OCI-LY7 (cell line): ENCODE measurements at regions not wholly inside any gene's neighbourhood (a gene's known extent, or its start where the extent isn't known, plus 50 kb on each side); places are given as distances from the start of the nearest gene placed in this dataset.

Experiments used
- BruUV-seq: library from RNA; stranded (reverse); fragments of 400-500 nt; replicated peaks from 2 replicates; lab custom pipeline; 2021; lab: Mats Ljungman, UMichigan
- CTCF ChIA-PET: fragments of 300-600 bp; sonication (Branson Sonifier 250); formaldehyde crosslinking; loops from one replicate; lab custom pipeline; 2022; ENCODE audit warnings: antibody characterized with exemption; ENCODE audit not compliant: unreplicated experiment; lab: Charles Lee
- POLR2A ChIA-PET: fragments of 300-600 bp; sonication (Branson Sonifier 250); formaldehyde crosslinking; loops from one replicate; lab custom pipeline; 2022; ENCODE audit warnings: antibody characterized with exemption; lab: Charles Lee
- DNase-seq: peaks from one replicate; pipeline ENCODE4 v3.0.0-alpha.2; 2015; ENCODE audit warnings: low spot score
- H2AFZ ChIP-seq: fragments of 200-600 bp; sonication (generic), shearing (Covaris generic); 2 replicates; pipeline ENCODE4 v1.6.1; 2014; ENCODE audit warnings: mild to moderate bottlenecking, antibody characterized with exemption, low read length, moderate library complexity
- H3K27ac ChIP-seq: fragments of 200-600 bp; sonication (generic); 2 replicates; pipeline ENCODE4 v1.5.1; 2014; ENCODE audit warnings: mixed run types, low read depth, mild to moderate bottlenecking, moderate library complexity, low read length, inconsistent platforms; ENCODE audit not compliant: poor library complexity, severe bottlenecking
- H3K36me3 ChIP-seq: fragments of 200-600 bp; sonication (generic); 2 replicates; pipeline ENCODE4 v1.6.1; 2014; ENCODE audit warnings: mild to moderate bottlenecking, antibody characterized with exemption, low read length, moderate library complexity, mixed read lengths; ENCODE audit not compliant: insufficient read depth
- H3K4me1 ChIP-seq: fragments of 200-600 bp; sonication (generic); 2 replicates; pipeline ENCODE4 v1.5.1; 2014; ENCODE audit warnings: mild to moderate bottlenecking, low read length; ENCODE audit not compliant: insufficient read depth, poor library complexity, severe bottlenecking
- H3K4me2 ChIP-seq: fragments of 200-600 bp; sonication (generic); 2 replicates; pipeline ENCODE4 v1.6.1; 2014; ENCODE audit warnings: mild to moderate bottlenecking, low read length
- H3K4me3 ChIP-seq: fragments of 200-600 bp; sonication (generic); 2 replicates; pipeline ENCODE4 v1.5.1; 2014; ENCODE audit warnings: mild to moderate bottlenecking, low read depth, low read length; ENCODE audit not compliant: poor library complexity, severe bottlenecking
- H3K79me2 ChIP-seq: fragments of 200-600 bp; sonication (generic); 2 replicates; pipeline ENCODE4 v1.6.1; 2016; ENCODE audit warnings: low read depth, mild to moderate bottlenecking, low read length, moderate library complexity, mixed read lengths; ENCODE audit not compliant: insufficient read depth
- H3K9me2 ChIP-seq: fragments of 200-600 bp; sonication (generic); 2 replicates; pipeline ENCODE4 v1.6.1; 2016; ENCODE audit warnings: mild to moderate bottlenecking, low read length, mixed read lengths; ENCODE audit not compliant: insufficient read depth
- H3K9me3 ChIP-seq: fragments of 200-600 bp; sonication (generic); 2 replicates; pipeline ENCODE4 v1.6.1; 2014; ENCODE audit warnings: mild to moderate bottlenecking, mixed run types, low read length, mixed read lengths
- H4K20me1 ChIP-seq: fragments of 200-600 bp; sonication (generic); 2 replicates; pipeline ENCODE4 v1.6.1; 2014; ENCODE audit warnings: mild to moderate bottlenecking, antibody characterized with exemption, low read length, moderate library complexity, mixed read lengths; ENCODE audit not compliant: insufficient read depth
- EZH2phosphoT487 ChIP-seq: fragments of 200-600 bp; sonication (generic); IDR thresholded peaks from 2 replicates; pipeline ENCODE4 v1.6.1; 2018; ENCODE audit warnings: low read depth, borderline replicate concordance, mild to moderate bottlenecking, mixed run types, antibody characterized with exemption, low read length, moderate library complexity, mixed read lengths
- intact Hi-C: fragments of 100-400 bp; cut with micrococcal nuclease; formaldehyde crosslinking; loops from one replicate; pipeline ENCODE4 v1.10.0; 2022; ENCODE audit not compliant: unreplicated experiment
- TF ChIP-seq, protein P1 (sequence below): fragments of 200-600 bp; sonication (generic); conservative IDR thresholded peaks from 2 replicates; pipeline ENCODE4 v1.5.1; 2014; ENCODE audit warnings: mild to moderate bottlenecking, antibody characterized with exemption, low read length, moderate library complexity, mixed read lengths

DNA sequence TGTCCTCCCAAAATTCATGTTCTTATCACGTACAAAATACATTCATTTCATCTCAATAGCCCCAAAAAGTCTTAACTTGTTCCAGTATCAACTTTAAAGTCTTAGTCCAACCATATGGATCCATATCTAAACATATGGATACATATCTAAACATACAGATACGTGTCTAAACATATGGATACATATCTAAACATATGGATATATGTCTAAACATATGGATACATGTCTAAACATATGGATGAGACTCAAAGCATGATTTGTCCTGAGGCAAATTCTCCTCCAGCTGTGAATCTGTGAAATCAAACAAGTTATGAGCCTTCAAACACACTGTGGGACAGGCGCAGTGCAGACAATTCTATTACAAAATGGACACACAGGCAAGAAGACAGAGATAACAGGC lies 709.0 kb downstream of the TBC1D22A start:
- Histone ChIP-seq H3K27ac (no peak overlapping the region), H3K4me1 (no peaks in the 10 kb centered on the region), H2AFZ (no peak overlapping the region), H4K20me1 (no peaks in the 10 kb centered on the region), H3K9me2 (no peaks in the 10 kb centered on the region), H3K4me3 (no peak overlapping the region), H3K79me2 (no peaks in the 10 kb centered on the region), H3K9me3 (peaks cover 7% of the 10 kb centered on the region; the same call in 1 of the 2 replicates), H3K4me2 (no peak overlapping the region), H3K36me3 (no peaks in the 10 kb centered on the region)
- no TSS peak for BruUV-seq
- DNase-seq: no peak
- ChIA-PET CTCF (no interaction called here), POLR2A (no interaction called here)
- intact Hi-C loops: no loop called here
- TF ChIP-seq EZH2phosphoT487: no peak
- TF ChIP-seq, protein P1, sequence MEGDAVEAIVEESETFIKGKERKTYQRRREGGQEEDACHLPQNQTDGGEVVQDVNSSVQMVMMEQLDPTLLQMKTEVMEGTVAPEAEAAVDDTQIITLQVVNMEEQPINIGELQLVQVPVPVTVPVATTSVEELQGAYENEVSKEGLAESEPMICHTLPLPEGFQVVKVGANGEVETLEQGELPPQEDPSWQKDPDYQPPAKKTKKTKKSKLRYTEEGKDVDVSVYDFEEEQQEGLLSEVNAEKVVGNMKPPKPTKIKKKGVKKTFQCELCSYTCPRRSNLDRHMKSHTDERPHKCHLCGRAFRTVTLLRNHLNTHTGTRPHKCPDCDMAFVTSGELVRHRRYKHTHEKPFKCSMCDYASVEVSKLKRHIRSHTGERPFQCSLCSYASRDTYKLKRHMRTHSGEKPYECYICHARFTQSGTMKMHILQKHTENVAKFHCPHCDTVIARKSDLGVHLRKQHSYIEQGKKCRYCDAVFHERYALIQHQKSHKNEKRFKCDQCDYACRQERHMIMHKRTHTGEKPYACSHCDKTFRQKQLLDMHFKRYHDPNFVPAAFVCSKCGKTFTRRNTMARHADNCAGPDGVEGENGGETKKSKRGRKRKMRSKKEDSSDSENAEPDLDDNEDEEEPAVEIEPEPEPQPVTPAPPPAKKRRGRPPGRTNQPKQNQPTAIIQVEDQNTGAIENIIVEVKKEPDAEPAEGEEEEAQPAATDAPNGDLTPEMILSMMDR: no peak

GRCh38 chr22:47465809-47466208 lies 703.4 kb downstream of the TBC1D22A start:
- H3K79me2 ChIP-seq: no peaks in the 10 kb centered on the region
- BruUV-seq: no TSS peak
- POLR2A ChIA-PET: no interaction called here

GRCh38 chr22:47465222-47465621 lies 702.8 kb downstream of the TBC1D22A start:
- intact Hi-C loops: no loop called here
- H4K20me1 ChIP-seq: no peaks in the 10 kb centered on the region
- no peaks in the 10 kb centered on the region for H3K4me1 ChIP-seq
- H3K9me2 ChIP-seq: no peaks in the 10 kb centered on the region
- POLR2A ChIA-PET: no interaction called here
- CTCF ChIA-PET: no interaction called here
- H3K79me2 ChIP-seq: no peaks in the 10 kb centered on the region
- H3K4me2 ChIP-seq: no peak overlapping the region
- no peak overlapping the region for H3K27ac ChIP-seq
- no peaks in the 10 kb centered on the region for H3K36me3 ChIP-seq
- TF ChIP-seq, protein P1: no peak
- no peak for TF ChIP-seq EZH2phosphoT487
- peaks cover 12% of the 10 kb centered on the region; the same call in 1 of the 2 replicates for H3K9me3 ChIP-seq
- no peak for DNase-seq
- no TSS peak for BruUV-seq
- no peak overlapping the region for H3K4me3 ChIP-seq
- no peak overlapping the region for H2AFZ ChIP-seq

More at GRCh38 chr22:47465809-47466208, 703.4 kb downstream of the TBC1D22A start:
- no peak for DNase-seq
- TF ChIP-seq EZH2phosphoT487: no peak
- TF ChIP-seq, protein P1: no peak
- CTCF ChIA-PET: no interaction called here
- H4K20me1 ChIP-seq: no peaks in the 10 kb centered on the region
- H3K36me3 ChIP-seq: no peaks in the 10 kb centered on the region
- no peak overlapping the region for H2AFZ ChIP-seq
- H3K27ac ChIP-seq: no peak overlapping the region
- H3K4me2 ChIP-seq: no peak overlapping the region
- no peaks in the 10 kb centered on the region for H3K9me2 ChIP-seq
- intact Hi-C loops: no loop called here
- H3K4me3 ChIP-seq: no peak overlapping the region
- peaks cover 12% of the 10 kb centered on the region; the same call in 1 of the 2 replicates for H3K9me3 ChIP-seq
- no peaks in the 10 kb centered on the region for H3K4me1 ChIP-seq
